Caco-2 (cell line): ENCODE measurements at regions not wholly inside any gene's neighbourhood (a gene's known extent, or its start where the extent isn't known, plus 50 kb on each side); places are given as distances from the start of the nearest gene placed in this dataset.

Experiments used
- BruUV-seq: library from RNA; stranded (reverse); fragments of 400-500 nt; replicated peaks from 2 replicates; lab custom pipeline; 2021; lab: Mats Ljungman, UMichigan
- CTCF ChIA-PET: fragments of 300-600 bp; sonication (Branson Sonifier 250); formaldehyde crosslinking; loops from one replicate; lab custom pipeline; 2022; ENCODE audit warnings: antibody characterized with exemption; lab: Charles Lee
- POLR2A ChIA-PET: fragments of 300-600 bp; sonication (Branson Sonifier 250); formaldehyde crosslinking; loops from one replicate; lab custom pipeline; 2022; ENCODE audit warnings: antibody characterized with exemption; lab: Charles Lee
- DNase-seq, 2 experiments: peaks; one replicate each; pipeline versions ENCODE4 v3.0.0 to v3.0.0-alpha.2; 2020 to 2022
- H3K27me3 ChIP-seq: replicated peaks from 2 replicates; pipeline ENCODE4 v1.6.0; 2011; ENCODE audit warnings: low read length; ENCODE audit not compliant: control insufficient read depth, insufficient read depth
- H3K36me3 ChIP-seq: 2 replicates; pipeline ENCODE4 v1.5.1; 2011; ENCODE audit warnings: low read length; ENCODE audit not compliant: control insufficient read depth, insufficient read depth
- H3K4me1 ChIP-seq: fragments of 250-450 bp; sonication (Bioruptor Pico); 2 replicates; pipeline ENCODE4 v1.5.1; 2020; ENCODE audit warnings: mild to moderate bottlenecking
- H3K4me3 ChIP-seq: 2 replicates; pipeline ENCODE4 v1.5.1; 2011; ENCODE audit warnings: low read depth, mild to moderate bottlenecking, control low read depth, low read length
- H3K9me3 ChIP-seq: fragments of 250-450 bp; sonication (Bioruptor Pico); 2 replicates; pipeline ENCODE4 v1.5.1; 2020; ENCODE audit warnings: mild to moderate bottlenecking, moderate library complexity
- H3K27ac Mint-ChIP-seq: one replicate; pipeline ENCODE4 v1.8.0; 2022; ENCODE audit warnings: mixed read lengths; ENCODE audit not compliant: unreplicated experiment
- H3K27me3 Mint-ChIP-seq: one replicate; pipeline ENCODE4 v1.8.0; 2022; ENCODE audit warnings: mixed read lengths; ENCODE audit not compliant: insufficient read depth, unreplicated experiment
- H3K36me3 Mint-ChIP-seq: one replicate; pipeline ENCODE4 v1.8.0; 2022; ENCODE audit warnings: mild to moderate bottlenecking, mixed read lengths; ENCODE audit not compliant: insufficient read depth, unreplicated experiment
- H3K4me1 Mint-ChIP-seq: one replicate; pipeline ENCODE4 v1.8.0; 2022; ENCODE audit warnings: low read depth, mixed read lengths; ENCODE audit not compliant: unreplicated experiment
- H3K4me3 Mint-ChIP-seq: one replicate; pipeline ENCODE4 v1.8.0; 2022; ENCODE audit warnings: mild to moderate bottlenecking, moderate library complexity, mixed read lengths; ENCODE audit not compliant: unreplicated experiment
- H3K9me3 Mint-ChIP-seq: one replicate; pipeline ENCODE4 v1.8.0; 2022; ENCODE audit warnings: mixed read lengths; ENCODE audit not compliant: unreplicated experiment
- intact Hi-C: fragments of 100-400 bp; cut with micrococcal nuclease; formaldehyde crosslinking; loops from one replicate; pipeline ENCODE4 v1.10.0; 2022; ENCODE audit not compliant: unreplicated experiment
- TF ChIP-seq, protein P1 (sequence below), 2 experiments: fragments of 200-600 bp in 1 of 2; IDR thresholded peaks; 1 replicate in 1 of 2; 2 replicates in 1 of 2; pipeline versions ENCODE4 v1.5.1 to v1.8.0; 2011 to 2022; ENCODE audit warnings: antibody characterized with exemption in 1 of 2, control low read depth in 1 of 2, inconsistent platforms in 1 of 2, low read depth in 1 of 2, low read length in 1 of 2, mild to moderate bottlenecking in 1 of 2, moderate library complexity in 1 of 2; ENCODE audit not compliant: insufficient read depth in 1 of 2, severe bottlenecking in 1 of 2, unreplicated experiment in 1 of 2

DNA sequence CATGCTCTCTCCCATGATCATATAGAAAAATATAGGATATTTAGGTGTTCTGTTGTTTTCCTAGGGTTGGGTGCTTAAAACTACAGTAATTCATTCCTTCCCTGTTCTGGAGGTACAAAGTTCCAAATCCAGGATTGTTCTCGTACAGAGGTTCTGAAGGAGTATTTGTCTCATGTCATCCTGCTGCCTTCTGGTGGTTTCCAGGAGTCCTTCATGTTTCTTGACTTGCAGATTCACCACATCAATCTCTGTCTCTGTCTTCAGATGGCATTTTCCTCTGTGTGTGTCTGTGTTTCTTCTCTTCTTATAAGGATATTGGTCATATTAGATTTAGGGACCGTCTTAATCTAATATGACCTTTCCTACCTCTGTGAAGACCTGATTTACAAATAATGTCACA is 397.9 kb downstream of the NYAP2 start:
- Mint-ChIP-seq H3K27ac (no peak overlapping the region), H3K27me3 (peaks cover 2% of the 10 kb centered on the region), H3K36me3 (no peaks in the 10 kb centered on the region), H3K9me3 (no peaks in the 10 kb centered on the region), H3K4me3 (no peak overlapping the region), H3K4me1 (no peaks in the 10 kb centered on the region)
- Histone ChIP-seq H3K27me3 (no peaks in the 10 kb centered on the region; the same call in 1 of the 2 replicates), H3K9me3 (no peaks in the 10 kb centered on the region), H3K36me3 (no peaks in the 10 kb centered on the region), H3K4me1 (no peaks in the 10 kb centered on the region), H3K4me3 (no peak overlapping the region)
- TF ChIP-seq, protein P1, sequence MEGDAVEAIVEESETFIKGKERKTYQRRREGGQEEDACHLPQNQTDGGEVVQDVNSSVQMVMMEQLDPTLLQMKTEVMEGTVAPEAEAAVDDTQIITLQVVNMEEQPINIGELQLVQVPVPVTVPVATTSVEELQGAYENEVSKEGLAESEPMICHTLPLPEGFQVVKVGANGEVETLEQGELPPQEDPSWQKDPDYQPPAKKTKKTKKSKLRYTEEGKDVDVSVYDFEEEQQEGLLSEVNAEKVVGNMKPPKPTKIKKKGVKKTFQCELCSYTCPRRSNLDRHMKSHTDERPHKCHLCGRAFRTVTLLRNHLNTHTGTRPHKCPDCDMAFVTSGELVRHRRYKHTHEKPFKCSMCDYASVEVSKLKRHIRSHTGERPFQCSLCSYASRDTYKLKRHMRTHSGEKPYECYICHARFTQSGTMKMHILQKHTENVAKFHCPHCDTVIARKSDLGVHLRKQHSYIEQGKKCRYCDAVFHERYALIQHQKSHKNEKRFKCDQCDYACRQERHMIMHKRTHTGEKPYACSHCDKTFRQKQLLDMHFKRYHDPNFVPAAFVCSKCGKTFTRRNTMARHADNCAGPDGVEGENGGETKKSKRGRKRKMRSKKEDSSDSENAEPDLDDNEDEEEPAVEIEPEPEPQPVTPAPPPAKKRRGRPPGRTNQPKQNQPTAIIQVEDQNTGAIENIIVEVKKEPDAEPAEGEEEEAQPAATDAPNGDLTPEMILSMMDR (IDR thresholded peaks at IDR 0.05; ENCODE audit: insufficient read depth in 1 of 2, low read depth in 1 of 2, low read length in 1 of 2, severe bottlenecking in 1 of 2, unreplicated experiment in 1 of 2) = no peak
- no TSS peak for BruUV-seq
- DNase-seq = no peak
- ChIA-PET CTCF (no interaction called here), POLR2A (no interaction called here)
- intact Hi-C loops = loop anchor here (5.0 kb wide), 1 partner anchor 130 kb away; no protein-coding TSS in a partner anchor

- TF ChIP-seq, protein P1 (IDR thresholded peaks at IDR 0.05; ENCODE audit: insufficient read depth in 1 of 2, low read depth in 1 of 2, low read length in 1 of 2, severe bottlenecking in 1 of 2, unreplicated experiment in 1 of 2) = no peak
- Histone ChIP-seq H3K36me3 (no peaks in the 10 kb centered on the region), H3K9me3 (no peaks in the 10 kb centered on the region), H3K27me3 (no peaks in the 10 kb centered on the region), H3K4me1 (no peaks in the 10 kb centered on the region), H3K4me3 (no peak overlapping the region)
- POLR2A ChIA-PET = no interaction called here
- Mint-ChIP-seq H3K27me3 (no peaks in the 10 kb centered on the region), H3K4me3 (no peak overlapping the region), H3K27ac (no peak overlapping the region), H3K36me3 (no peaks in the 10 kb centered on the region), H3K9me3 (no peaks in the 10 kb centered on the region), H3K4me1 (no peaks in the 10 kb centered on the region)
- CTCF ChIA-PET = interaction anchor here (0.6 kb wide), 1 partner anchor 130 kb away, joined by 3 read pairs; no protein-coding TSS in a partner anchor
- BruUV-seq = no TSS peak
- no peak for DNase-seq
- intact Hi-C loops = loop anchor here (5.0 kb wide), 1 partner anchor 128 kb away; no protein-coding TSS in a partner anchor
Measured at GRCh38 chr2:225794652-225795400, 395.3 kb downstream of the NYAP2 start.

GRCh38 chr2:225793736-225794550 is 394.4 kb downstream of the NYAP2 start:
- no peaks in the 10 kb centered on the region for H3K27me3 ChIP-seq
- no peak overlapping the region for H3K4me3 ChIP-seq
- Mint-ChIP-seq H3K36me3 (no peaks in the 10 kb centered on the region), H3K9me3 (no peaks in the 10 kb centered on the region), H3K27me3 (no peaks in the 10 kb centered on the region), H3K4me1 (no peaks in the 10 kb centered on the region), H3K27ac (no peak overlapping the region), H3K4me3 (no peak overlapping the region)
- ChIA-PET POLR2A (no interaction called here), CTCF (no interaction called here)
- H3K4me1 ChIP-seq = no peaks in the 10 kb centered on the region
- no peak for DNase-seq
- no TSS peak for BruUV-seq
- TF ChIP-seq, protein P1 (IDR thresholded peaks at IDR 0.05; ENCODE audit: insufficient read depth in 1 of 2, low read depth in 1 of 2, low read length in 1 of 2, severe bottlenecking in 1 of 2, unreplicated experiment in 1 of 2) = no peak
- intact Hi-C loops = no loop called here
- H3K36me3 ChIP-seq = no peaks in the 10 kb centered on the region
- no peaks in the 10 kb centered on the region for H3K9me3 ChIP-seq
